ENCODE measurements at regions not wholly inside any gene's neighbourhood (a gene's known extent, or its start where the extent isn't known, plus 50 kb on each side); places are given as distances from the start of the nearest gene placed in this dataset.

DNA sequence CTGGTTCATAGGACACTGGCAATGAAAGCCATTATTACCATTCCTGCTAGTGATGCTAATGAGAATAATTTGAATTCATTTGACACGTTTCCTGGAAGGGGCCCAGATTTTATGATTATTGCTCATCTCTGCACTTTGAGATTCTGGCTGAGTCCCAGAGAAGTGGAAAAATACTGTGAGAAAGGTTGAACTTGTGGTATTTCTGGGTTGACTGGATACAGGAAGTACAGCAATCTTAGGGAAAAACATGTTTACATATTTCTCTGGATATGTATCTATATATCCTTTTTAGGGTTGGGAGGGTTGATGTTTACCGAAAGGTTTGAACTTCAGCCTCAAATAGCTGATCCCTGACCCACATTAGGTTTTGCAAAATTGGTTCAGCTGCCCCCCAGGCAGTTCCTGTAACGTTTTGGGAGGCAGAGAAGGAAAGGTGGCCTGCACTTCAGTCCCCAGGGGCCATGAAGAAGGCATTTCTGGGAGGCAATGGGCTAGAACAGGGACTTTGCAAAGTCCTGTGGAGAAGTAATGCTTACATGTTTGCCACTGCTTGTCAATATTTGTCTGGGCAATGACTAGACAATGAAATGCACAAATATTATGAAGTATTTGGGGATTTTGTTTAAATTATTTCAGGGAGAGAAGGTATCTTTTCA, 253.7 kb upstream of the PITRM1 start:
- no peak for DNase-seq (ENCODE audit: low spot score)

DNA sequence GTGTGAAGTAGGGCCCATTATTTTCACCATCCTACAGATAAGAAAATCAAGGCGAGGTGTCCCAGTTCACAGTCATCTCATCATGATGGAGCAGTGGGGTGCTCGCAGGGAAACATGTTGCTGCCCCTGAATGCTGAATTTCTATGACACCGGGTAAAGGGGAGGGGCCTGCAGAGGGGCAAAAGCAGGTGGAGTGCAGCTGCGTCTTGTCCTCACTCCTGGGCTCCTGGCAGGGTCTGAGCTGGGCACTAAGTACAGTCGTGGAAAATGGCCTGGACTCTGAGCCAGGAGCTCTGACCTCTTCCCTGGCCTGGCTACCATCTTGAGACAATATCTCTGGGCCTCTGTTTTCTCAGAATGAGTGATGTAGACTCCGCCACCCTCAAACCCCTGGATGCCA, 253.1 kb upstream of the PITRM1 start:
- no peak for DNase-seq (ENCODE audit: low spot score)

DNA sequence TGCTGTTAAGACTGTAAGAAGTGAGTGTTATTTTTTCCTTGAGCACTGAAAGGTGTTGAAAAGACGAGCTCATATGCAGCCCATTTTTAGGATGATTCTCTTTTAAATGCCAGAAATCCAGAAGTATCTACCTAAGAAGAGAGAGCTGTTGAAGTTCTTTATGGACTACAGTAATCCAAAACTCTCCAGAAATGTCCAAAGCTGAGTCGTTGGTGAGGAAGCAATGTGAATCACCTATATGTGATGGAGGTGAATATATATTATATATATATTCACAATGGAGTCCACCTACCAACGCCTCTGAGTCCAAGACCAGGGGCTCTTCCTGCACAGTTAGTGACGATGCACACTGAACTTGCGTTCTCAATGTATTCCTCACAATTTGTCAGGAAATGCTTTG, 252.7 kb upstream of the PITRM1 start:
- no peak for DNase-seq (ENCODE audit: low spot score)

DNA sequence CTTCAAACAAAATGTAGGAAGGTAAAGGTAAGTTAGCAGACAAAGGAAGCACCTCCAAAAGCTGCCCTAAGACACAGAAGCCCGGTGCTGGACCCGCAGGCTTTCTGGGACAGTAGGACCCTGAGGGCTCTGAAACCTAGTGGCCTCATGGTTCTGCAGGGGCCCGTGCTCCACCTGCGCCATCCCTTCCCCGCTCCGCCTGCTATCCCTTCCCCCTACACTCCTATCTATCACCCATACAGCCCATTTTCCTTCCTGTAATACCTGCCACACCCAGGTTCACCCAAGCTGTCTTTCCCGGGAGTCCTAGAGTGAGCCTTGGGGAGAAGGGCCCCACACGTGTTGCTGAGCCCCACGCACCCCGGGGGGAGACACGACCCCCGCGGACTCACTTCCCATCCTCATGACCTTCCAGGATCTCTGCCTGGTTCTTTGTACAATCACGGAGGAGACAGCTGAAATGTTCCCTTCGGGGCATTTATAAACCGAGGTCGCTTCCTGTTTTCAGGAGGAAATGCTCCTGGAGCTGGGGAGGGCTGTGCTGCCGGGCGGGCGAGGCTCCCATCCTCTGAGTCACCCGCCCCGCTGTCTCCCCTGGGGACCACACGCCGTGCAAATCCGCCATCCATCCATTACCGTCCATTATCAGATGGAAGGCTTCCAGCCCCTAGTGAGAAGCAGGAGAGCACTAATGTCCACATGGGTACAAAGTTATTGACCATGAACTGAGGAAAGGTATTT, 251.7 kb upstream of the PITRM1 start:
- DNase-seq (ENCODE audit: low spot score), result no peak

DNA sequence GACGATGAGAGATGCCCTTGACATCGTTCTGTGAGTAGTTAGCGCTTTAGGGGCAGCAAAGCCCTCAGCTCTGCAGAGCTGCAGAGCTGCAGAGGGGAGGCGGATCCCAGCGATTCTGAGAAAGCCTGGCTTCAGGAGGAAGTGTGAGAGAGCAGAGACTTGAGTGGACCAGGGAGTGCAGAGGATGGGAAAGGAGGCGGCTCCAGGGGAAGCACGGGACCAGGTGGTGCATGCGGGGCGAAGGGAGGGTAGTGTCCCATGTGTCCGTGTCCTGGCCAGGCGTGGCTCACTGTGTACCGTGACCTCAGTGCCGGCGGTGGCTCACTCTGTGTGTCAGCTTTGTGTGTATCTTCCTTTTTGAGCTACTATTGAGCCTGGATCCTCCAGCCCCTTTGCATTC, 250.8 kb upstream of the PITRM1 start:
- no peak for DNase-seq (ENCODE audit: low spot score)

DNA sequence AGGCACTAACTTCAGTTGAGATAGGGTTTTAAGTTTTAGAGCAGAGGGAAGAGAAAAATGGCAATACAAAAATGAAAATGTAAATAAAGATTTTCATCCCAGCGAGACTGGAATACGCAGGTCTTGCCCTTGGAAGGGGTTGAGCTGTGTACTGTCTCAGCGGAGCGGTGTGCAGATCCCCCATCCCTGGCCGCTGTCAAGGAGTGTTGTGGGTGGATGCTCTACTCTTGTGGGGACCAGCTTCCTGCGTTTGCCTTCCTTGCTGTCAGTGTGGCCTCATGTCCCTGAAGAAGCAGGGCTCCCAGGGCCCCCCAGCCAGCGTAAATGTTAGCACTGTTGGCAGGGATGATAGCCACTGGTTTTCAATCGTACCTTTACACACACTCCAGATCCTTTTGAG, 249.7 kb upstream of the PITRM1 start:
- DNase-seq (ENCODE audit: low spot score), result no peak

DNA sequence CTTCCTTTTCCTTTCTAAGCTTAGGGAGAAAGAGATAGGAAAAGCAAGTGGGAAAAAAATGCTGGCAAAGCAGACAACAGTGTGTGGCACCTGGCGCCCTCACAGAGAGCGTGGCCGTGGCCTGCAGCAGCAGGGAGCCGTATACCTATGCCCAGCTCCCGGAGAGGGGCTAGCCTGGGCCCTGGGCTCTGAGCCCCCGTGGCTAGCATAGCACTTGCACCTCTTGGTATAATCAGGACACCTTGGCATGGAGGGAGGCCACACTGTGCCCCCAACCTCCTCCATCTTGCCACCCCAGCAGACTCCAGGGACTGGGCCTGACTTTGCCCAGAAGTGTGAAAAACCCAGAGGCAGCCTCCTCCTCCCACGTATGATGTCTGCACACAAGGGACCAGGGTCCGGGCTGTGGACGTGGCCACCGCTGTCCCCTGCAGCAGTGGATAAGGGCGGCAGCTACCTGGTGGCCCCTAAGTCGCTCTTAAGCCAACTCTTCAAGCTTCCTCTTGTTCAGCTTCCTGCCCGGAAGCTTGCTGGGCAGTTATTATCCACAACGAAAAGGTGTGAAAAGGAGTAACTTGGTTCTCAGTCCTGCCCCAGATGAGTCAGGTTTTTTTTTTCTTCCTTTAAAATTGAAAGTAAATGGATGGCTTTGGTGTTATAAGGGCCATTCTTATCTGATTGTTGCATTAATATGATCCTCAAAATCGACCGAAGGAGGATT, 249.1 kb upstream of the PITRM1 start:
- peak; percentile 6 for DNase-seq (ENCODE audit: low spot score)

DNA sequence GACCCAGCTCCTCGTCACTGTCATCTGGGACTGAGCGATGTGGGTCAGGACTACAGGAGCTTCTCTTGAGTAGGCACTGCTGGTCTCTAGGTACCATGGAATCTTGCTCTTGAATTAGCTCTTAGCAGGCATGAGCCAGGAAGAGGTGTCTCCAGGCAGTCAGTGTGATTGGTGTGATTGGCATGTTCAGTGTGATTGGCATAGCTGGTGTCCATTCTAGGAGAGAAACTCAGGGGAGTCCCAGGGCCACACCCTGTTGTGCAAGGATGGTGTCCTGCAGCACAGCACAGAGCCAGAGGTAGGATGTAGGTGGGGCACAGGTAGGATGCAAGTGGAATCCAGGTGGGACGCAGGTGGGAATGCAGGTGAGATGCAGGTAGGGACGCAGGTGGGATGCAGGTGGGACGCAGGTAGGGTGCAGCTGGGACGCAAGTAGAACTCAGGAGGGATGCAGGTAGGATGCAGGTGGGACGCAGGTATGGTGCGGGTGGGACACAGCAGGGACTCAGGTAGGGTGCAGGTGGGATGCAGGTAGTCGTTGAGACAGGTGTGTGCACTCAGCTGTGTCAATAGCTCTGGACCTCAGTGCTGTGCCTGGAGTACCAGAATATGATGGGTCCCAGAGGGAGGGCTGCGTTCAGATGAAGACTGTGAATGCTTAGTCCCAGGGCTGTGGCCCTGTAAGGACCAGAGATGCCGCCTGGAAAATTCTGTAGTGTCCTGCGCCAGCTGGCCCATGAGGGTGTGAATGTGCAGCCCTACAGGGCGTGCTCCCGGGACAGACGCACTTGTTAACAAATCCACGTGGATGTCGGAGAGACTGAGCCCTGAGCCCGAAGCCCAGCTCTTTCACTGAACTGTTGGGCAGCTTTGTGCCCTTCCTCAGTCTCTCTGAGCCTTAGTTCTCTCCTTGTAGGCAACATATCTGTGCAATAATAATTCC, 248.2 kb upstream of the PITRM1 start:
- DNase-seq (ENCODE audit: low spot score), result no peak

DNA sequence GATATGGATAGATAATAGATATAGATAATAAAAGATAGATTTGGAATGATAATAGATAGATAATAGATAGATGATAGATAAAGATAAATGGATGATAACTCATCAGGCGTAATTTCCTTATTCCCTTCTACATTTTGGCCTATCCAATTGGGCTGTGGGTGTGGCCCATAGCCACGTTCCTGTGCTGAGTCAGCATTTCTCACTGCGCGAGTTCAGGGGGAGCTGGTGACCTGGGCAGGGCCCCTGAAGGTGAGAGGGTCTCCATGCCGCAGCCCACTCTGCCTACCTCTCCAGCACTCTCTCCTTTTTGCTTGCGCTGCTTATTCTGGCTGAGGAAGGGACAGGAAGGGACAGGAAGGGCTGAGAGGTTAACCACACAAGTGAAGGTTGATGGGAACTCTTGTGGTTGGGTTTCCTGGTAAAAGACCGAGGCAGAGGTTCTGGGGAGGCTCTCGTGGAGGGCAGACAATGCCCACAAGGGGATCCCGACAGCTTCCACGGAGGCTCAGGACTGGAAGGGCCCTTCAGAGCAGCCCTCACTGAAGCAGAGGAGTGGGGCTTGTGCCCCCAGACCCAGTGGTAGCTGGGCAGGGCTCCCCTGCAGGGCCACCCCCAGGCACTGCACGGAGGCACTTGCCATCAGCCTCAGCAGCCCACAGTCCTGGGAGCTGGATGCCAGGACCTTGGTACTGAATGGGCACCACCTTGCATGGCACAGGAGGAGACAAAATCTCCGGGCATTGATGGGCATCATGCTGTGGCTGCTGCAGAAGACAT, 247.3 kb upstream of the PITRM1 start:
- DNase-seq (ENCODE audit: low spot score), result peak; percentile 32

DNA sequence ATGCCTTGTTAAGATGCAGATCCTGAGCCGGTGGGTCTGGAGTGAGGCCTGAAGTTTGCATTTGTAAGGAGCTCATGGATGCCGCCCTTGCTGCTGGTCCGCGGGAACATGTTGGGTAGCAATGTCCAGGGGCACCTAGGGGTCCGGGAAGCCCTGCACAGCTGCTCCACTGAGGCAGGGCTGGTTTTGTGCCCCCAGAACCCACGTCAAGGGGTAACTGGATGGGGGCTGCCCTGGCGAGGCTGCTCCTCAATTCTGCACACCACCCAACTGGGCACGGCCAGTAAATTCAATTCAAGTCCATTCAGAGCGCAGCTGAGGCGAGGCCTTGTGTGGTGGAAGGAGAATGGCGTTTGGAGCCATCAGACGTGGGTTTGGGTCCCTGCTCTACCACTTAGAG, 246.3 kb upstream of the PITRM1 start:
- no peak for DNase-seq (ENCODE audit: low spot score)

DNA sequence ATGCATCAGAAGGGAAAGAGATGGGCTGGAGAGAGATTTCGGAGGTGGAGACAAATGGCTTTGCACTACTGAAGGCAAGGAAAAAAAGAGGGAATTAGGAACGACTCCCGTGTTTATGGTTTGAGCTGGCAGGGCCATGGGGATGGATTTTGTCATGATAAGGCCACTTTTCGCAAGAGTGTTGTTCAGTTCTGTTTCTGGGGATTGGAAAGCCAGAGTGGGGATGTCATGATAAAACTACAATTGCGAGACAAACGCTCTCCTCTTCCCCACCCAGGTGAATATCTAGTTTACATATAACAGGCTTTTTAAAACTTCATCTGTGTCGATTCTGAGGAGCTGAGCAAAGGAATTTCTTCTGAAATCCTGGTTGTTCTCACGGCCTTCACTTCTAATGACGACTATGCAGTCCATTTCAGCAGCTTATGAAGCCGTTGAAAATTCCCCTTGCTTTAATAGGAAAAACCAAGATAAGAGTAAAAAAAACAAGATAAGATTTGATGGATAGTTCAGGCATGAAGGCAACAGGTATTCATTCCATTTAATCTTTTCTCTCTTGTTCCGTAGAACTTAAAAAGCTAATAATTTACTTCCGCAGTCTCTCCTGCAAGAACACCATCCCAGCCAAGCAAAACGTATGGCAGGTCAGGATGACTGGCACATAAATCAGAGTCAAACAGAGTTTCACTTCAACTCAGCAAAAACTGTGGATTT, 245.6 kb upstream of the PITRM1 start:
- DNase-seq (ENCODE audit: low spot score), result no peak

DNA sequence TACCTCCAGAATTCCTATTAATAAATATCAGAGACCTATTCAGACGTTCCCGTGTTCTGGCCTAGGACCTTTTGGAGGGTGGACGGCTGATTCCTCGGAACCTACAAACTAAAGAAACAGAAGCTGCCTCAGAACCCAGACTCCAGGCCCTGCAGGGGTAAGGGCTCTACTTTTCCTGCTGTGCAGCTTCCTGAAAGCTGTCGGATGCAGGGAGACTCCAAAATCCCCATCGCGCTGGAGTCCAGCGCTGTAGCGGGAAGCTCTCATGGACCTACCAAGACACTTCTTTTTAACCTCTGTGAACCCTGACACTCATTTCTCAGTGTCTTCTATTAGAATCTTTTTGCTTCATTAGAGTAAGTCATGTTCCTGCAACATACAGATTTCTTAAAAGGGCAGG, 244.5 kb upstream of the PITRM1 start:
- no peak for DNase-seq (ENCODE audit: low spot score)

DNA sequence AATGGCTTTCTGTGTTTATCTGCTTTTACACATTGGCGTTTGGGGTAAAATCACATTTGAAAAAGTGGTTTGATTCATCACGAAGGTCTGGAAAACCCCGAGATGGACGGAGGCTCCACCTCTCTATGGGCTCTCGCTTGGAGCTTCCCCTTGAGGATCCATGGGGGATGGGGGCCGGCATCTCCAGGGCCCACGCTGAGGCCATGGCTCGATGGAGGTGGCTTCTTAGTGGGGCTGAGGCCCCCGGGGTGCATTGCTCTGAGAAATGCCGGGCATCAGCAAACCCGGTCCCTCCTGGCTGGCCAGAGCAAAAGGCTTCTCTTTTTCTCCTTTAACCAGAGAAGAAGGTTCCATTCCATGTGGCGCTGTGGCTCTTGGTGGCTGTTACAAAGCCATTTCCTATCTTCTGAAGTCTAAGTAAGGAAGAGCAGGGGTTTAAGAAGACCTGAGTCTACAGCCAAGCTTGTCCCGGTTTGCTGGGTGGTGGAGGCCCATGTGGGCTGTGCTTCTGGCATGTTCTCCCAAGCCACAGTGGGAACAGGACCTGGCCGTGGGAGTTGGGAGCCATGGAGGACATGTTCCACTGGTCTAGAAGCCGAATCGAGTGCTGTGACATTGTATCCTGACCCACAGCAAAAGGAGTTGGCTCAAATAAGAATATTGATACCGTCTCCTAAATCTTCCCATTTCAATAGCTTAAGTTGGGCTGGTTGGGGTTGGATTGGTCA, 243.5 kb upstream of the PITRM1 start:
- no peak for DNase-seq (ENCODE audit: low spot score)

DNA sequence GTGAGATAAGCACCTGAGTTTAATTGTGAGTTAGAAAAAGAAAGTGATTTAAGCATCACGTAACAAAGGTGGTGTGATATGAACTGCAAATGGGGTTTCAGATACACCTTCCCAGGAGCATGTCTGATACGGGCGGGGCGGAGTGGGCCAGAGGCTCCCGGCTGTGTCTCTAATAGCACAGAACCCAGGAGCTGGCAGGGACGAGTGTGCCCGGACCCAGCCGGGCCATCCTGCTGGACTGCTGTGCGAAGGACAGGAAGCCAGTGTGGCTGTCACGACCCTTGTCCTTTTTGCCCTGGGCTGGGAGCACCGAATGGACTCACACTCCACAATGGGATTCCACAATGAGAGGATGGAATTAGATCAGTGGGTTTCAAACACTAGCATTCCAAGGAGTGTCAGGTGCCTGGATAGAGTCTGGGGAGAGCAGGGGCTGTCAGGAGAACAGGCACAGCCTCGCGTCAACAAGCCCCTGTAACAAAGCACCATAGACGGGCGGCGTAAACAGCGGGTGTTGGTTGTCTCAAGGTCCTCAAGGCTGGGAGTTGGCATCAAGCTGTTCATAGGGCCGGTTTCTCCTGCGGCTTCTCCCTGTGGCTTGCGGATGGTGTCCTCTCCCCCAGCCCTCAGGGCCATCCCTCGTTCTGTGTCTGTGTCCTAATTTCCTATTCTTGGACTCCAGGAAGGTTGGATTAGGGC, 242.6 kb upstream of the PITRM1 start:
- no peak for DNase-seq (ENCODE audit: low spot score)

DNA sequence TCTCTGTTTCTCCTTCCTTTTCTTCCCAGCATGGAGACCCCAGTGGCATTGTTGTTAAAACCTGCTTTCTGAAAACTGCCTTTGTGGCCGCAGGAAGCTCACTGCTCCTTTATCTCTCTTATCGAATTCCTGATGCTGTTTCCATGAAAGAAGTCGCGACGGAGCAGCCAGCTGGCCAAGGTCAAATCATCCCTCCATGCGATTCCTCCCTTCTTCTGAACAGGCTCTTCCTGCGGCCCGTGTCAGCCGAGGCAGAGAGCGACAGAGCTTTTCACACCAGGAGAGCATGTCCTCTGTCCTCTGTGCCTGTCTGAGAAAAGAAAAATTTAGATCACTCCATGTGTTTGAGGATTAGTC, 242.1 kb upstream of the PITRM1 start:
- DNase-seq (ENCODE audit: low spot score), result no peak

DNA sequence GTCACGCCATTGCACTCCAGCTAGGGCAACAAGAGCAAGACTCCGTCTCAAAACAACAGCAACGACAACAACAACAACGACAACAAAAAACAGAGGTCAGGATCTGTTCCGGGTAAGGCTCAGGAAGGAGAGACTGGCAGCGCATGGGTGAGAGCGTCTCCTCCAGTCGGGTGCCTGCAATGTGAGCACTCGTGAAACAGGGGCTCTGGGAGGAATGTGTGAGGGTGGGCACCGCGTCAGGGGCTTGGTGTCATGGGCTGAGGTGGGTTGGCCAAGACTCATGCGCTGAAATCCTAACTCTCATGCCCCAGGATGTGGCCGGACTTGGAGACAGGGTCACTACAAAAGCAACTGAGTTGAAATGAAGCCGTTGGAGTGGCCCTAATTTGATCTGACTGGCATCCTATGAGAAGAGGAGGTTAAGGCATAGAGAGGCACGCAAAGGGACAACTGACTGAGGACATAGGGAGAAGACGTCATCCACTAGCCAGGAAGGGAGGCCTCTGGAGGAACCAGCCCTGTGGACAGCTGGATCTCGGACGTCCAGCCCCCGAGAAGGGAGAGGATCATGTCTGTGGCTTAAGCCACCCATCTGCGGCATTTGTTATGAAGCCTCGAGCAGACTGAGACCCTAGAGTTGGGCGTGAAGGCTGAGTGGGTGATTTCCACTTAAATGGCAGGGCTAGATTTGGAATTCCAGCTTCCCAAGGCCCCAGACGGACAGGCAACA, 241.5 kb upstream of the PITRM1 start:
- DNase-seq (ENCODE audit: low spot score), result no peak

DNA sequence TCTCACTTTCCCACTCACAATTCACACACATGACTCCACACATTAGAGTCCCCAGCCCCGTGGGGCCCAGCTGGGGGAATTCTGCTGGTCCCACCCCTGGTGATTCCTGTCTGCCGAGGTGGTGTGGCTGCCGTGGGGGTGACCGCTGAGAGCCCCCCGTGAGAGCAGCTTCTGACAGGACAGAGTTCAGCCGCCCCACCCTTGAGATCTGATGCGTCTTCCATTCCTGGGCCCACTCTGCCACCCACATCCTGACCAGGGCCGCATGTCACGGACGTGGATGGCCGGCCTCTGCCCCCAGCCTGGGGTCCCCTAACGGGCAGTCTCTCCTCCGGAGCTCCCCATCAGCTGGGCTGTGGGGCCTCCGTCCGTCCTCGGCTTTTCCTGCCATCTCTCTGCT, 240.1 kb upstream of the PITRM1 start:
- no peak for DNase-seq (ENCODE audit: low spot score)

DNA sequence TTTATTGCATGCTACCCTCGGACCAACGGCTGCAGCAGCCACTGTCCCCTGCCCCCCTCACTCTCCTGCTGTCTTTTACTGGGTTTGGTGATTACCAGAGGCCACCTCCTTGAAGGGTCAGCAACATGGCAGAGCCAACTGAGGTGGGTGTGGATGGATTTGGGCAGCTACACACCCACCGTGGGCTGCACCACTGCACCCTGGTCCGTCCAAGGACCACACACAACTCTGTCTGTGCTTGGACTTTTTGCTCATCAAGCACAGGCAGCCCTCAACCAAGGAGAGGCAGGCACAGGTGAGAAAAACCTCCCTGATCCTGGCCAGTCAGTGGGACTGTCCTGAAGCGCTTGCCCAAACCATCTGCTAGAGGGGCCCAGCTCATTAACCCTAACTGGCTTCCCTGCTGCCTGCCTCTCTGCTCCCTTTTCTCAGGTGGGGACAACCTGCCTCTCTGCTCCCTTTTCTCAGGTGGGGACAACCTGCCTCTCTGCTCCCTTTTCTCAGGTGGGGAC, 239.5 kb upstream of the PITRM1 start:
- DNase-seq (ENCODE audit: low spot score), result no peak

DNA sequence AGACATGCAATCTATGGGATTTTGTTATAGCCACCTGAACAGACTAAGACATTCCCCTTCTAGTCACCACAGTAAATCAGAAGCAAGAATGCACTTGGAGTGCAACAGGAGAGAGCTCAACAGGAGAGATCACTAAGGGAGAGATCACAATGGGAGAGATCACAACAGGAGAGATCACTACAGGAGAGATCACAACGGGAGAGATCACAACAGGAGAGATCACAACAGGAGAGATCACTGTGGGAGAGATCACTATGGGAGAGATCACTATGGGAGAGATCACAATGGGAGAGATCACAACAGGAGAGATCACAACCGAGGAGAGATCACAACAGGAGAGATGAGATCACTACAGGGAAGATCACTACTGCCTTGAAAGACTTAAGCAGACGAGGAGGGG, 238.5 kb upstream of the PITRM1 start:
- DNase-seq (ENCODE audit: low spot score), result no peak

Data from CD4-positive, alpha-beta T cell treated with Interleukin-2 at 100 ng/mL for 4 hours (primary cell).